Neural cell (in vitro differentiated cells): ENCODE measurements at regions not wholly inside any gene's neighbourhood (a gene's known extent, or its start where the extent isn't known, plus 50 kb on each side); places are given as distances from the start of the nearest gene placed in this dataset.
"Not testable (repeated sequence)": the region's sequence is repeated elsewhere in the genome, so short reads cannot be mapped to it uniquely, and the experiment has no call there.

ENCODE experiments used
- EP300 ChIP-seq: fragments of 450-650 bp; conservative IDR thresholded peaks from 2 replicates; pipeline ENCODE4 v1.6.1; 2014; ENCODE audit warnings: antibody characterized with exemption, mild to moderate bottlenecking, moderate library complexity; ENCODE audit not compliant: poor library complexity, severe bottlenecking
- EZH2 ChIP-seq: fragments of 200-600, 300-800 bp; shearing (Covaris generic), sonication (generic); IDR thresholded peaks from 2 replicates; pipeline ENCODE4 v1.6.1; 2014; ENCODE audit warnings: antibody characterized with exemption, low read length, borderline replicate concordance, mild to moderate bottlenecking; ENCODE audit not compliant: insufficient read depth, poor library complexity, severe bottlenecking
- MXI1 ChIP-seq: fragments of 450-650 bp; conservative IDR thresholded peaks from 2 replicates; pipeline ENCODE4 v1.6.1; 2014; ENCODE audit warnings: antibody characterized with exemption, mild to moderate bottlenecking; ENCODE audit not compliant: poor library complexity, severe bottlenecking
- POLR2AphosphoS5 ChIP-seq: IDR thresholded peaks from 2 replicates; pipeline ENCODE4 v1.6.1; 2012
- SMC3 ChIP-seq: fragments of 450-650 bp; conservative IDR thresholded peaks from 2 replicates; pipeline ENCODE4 v1.6.1; 2014; ENCODE audit warnings: antibody characterized with exemption, mild to moderate bottlenecking, moderate library complexity; ENCODE audit not compliant: poor library complexity
- TF ChIP-seq, protein P1 (sequence below): fragments of 450-650 bp; IDR thresholded peaks from 2 replicates; pipeline ENCODE4 v1.5.1; 2014; ENCODE audit warnings: antibody characterized with exemption, mild to moderate bottlenecking, moderate library complexity; ENCODE audit not compliant: poor library complexity, severe bottlenecking
- TF ChIP-seq, protein P2 (sequence below): IDR thresholded peaks from 2 replicates; pipeline ENCODE4 v1.6.1; 2012; ENCODE audit warnings: borderline replicate concordance

DNA sequence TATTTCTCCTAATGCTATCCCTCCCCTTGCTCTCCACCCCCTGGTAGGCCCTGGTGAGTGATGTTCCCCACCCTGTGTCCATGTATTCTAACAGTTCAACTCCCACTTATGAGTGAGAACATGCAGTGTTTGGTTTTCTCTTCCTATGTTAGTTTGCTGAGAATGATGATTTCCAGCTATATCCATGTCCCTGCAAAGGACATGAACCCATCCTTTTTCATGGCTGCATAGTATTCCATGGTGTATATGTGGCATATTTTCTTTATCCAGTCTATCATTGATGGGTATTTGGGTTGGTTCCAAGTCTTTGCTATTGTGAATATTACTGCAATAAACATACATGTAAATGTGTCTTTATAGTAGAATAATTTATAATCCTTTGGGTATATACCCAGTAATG is 540.3 kb downstream of the TMTC2 start:
- not testable (repeated sequence) for TF ChIP-seq POLR2AphosphoS5, EP300, EZH2, SMC3, MXI1
- TF ChIP-seq, protein P1, sequence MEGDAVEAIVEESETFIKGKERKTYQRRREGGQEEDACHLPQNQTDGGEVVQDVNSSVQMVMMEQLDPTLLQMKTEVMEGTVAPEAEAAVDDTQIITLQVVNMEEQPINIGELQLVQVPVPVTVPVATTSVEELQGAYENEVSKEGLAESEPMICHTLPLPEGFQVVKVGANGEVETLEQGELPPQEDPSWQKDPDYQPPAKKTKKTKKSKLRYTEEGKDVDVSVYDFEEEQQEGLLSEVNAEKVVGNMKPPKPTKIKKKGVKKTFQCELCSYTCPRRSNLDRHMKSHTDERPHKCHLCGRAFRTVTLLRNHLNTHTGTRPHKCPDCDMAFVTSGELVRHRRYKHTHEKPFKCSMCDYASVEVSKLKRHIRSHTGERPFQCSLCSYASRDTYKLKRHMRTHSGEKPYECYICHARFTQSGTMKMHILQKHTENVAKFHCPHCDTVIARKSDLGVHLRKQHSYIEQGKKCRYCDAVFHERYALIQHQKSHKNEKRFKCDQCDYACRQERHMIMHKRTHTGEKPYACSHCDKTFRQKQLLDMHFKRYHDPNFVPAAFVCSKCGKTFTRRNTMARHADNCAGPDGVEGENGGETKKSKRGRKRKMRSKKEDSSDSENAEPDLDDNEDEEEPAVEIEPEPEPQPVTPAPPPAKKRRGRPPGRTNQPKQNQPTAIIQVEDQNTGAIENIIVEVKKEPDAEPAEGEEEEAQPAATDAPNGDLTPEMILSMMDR = not testable (repeated sequence)
- TF ChIP-seq, protein P2, sequence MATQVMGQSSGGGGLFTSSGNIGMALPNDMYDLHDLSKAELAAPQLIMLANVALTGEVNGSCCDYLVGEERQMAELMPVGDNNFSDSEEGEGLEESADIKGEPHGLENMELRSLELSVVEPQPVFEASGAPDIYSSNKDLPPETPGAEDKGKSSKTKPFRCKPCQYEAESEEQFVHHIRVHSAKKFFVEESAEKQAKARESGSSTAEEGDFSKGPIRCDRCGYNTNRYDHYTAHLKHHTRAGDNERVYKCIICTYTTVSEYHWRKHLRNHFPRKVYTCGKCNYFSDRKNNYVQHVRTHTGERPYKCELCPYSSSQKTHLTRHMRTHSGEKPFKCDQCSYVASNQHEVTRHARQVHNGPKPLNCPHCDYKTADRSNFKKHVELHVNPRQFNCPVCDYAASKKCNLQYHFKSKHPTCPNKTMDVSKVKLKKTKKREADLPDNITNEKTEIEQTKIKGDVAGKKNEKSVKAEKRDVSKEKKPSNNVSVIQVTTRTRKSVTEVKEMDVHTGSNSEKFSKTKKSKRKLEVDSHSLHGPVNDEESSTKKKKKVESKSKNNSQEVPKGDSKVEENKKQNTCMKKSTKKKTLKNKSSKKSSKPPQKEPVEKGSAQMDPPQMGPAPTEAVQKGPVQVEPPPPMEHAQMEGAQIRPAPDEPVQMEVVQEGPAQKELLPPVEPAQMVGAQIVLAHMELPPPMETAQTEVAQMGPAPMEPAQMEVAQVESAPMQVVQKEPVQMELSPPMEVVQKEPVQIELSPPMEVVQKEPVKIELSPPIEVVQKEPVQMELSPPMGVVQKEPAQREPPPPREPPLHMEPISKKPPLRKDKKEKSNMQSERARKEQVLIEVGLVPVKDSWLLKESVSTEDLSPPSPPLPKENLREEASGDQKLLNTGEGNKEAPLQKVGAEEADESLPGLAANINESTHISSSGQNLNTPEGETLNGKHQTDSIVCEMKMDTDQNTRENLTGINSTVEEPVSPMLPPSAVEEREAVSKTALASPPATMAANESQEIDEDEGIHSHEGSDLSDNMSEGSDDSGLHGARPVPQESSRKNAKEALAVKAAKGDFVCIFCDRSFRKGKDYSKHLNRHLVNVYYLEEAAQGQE = not testable (repeated sequence)
